Progenitor cell of endocrine pancreas (in vitro differentiated cells): ENCODE measurements at regions not wholly inside any gene's neighbourhood (a gene's known extent, or its start where the extent isn't known, plus 50 kb on each side); places are given as distances from the start of the nearest gene placed in this dataset.

Source experiments
- DNase-seq: peaks from one replicate; pipeline ENCODE4 v3.0.0; 2021; ENCODE audit warnings: low spot score; ENCODE audit not compliant: unreplicated experiment
- H3K27ac Mint-ChIP-seq: 2 replicates; pipeline ENCODE4 v1.8.0; 2021; ENCODE audit warnings: mild to moderate bottlenecking, moderate library complexity, mixed read lengths
- H3K27me3 Mint-ChIP-seq: 2 replicates; pipeline ENCODE4 v1.8.0; 2021; ENCODE audit warnings: mixed read lengths
- H3K36me3 Mint-ChIP-seq: 2 replicates; pipeline ENCODE4 v1.8.0; 2022; ENCODE audit warnings: mixed read lengths; ENCODE audit not compliant: insufficient read depth
- H3K4me1 Mint-ChIP-seq: 2 replicates; pipeline ENCODE4 v1.8.0; 2021; ENCODE audit warnings: low read depth, mixed read lengths
- H3K4me3 Mint-ChIP-seq: 2 replicates; pipeline ENCODE4 v1.8.0; 2021; ENCODE audit warnings: low read depth, mild to moderate bottlenecking, moderate library complexity, mixed read lengths
- H3K9me3 Mint-ChIP-seq: 2 replicates; pipeline ENCODE4 v1.8.0; 2021; ENCODE audit warnings: low read depth, mixed read lengths
- CTCF ChIP-seq: fragments of 200-600 bp; sonication (generic); IDR thresholded peaks from one replicate; pipeline ENCODE4 v1.5.0; 2021; ENCODE audit warnings: antibody characterized with exemption, mild to moderate bottlenecking; ENCODE audit not compliant: unreplicated experiment

GRCh38 chr7:84477786-84478478 lies 283.3 kb upstream of the SEMA3A start:
- Mint-ChIP-seq H3K27me3 (no peaks in the 10 kb centered on the region), H3K9me3 (no peaks in the 10 kb centered on the region), H3K27ac (no peak overlapping the region), H3K4me3 (no peak overlapping the region), H3K36me3 (no peaks in the 10 kb centered on the region), H3K4me1 (peaks cover 22% of the 10 kb centered on the region)
- DNase-seq = no peak
- no peak for TF ChIP-seq CTCF

GRCh38 chr7:84474436-84474835 lies 279.8 kb upstream of the SEMA3A start:
- no peak for TF ChIP-seq CTCF
- Mint-ChIP-seq H3K36me3 (no peaks in the 10 kb centered on the region), H3K27ac (no peak overlapping the region), H3K9me3 (no peaks in the 10 kb centered on the region), H3K4me3 (no peak overlapping the region), H3K27me3 (no peaks in the 10 kb centered on the region), H3K4me1 (peaks cover 10% of the 10 kb centered on the region)
- no peak for DNase-seq

GRCh38 chr7:84471576-84471975 lies 277.0 kb upstream of the SEMA3A start:
- no peak for DNase-seq
- no peaks in the 10 kb centered on the region for H3K36me3 Mint-ChIP-seq
- no peak overlapping the region for H3K27ac Mint-ChIP-seq
- H3K4me3 Mint-ChIP-seq = no peak overlapping the region
- no peaks in the 10 kb centered on the region for H3K4me1 Mint-ChIP-seq
- no peaks in the 10 kb centered on the region for H3K9me3 Mint-ChIP-seq
- TF ChIP-seq CTCF = no peak
- H3K27me3 Mint-ChIP-seq = no peaks in the 10 kb centered on the region

- Mint-ChIP-seq H3K4me1 (no peaks in the 10 kb centered on the region), H3K36me3 (no peaks in the 10 kb centered on the region), H3K27ac (no peak overlapping the region), H3K9me3 (no peaks in the 10 kb centered on the region), H3K4me3 (no peak overlapping the region), H3K27me3 (no peaks in the 10 kb centered on the region)
- DNase-seq = no peak
- TF ChIP-seq CTCF = no peak
Measured at GRCh38 chr7:84469034-84469433, 274.4 kb upstream of the SEMA3A start.

GRCh38 chr7:84462259-84462658 lies 267.7 kb upstream of the SEMA3A start:
- TF ChIP-seq CTCF = no peak
- H3K4me1 Mint-ChIP-seq = no peaks in the 10 kb centered on the region
- H3K27ac Mint-ChIP-seq = no peak overlapping the region
- no peaks in the 10 kb centered on the region for H3K27me3 Mint-ChIP-seq
- H3K9me3 Mint-ChIP-seq = no peaks in the 10 kb centered on the region
- no peak overlapping the region for H3K4me3 Mint-ChIP-seq
- H3K36me3 Mint-ChIP-seq = no peaks in the 10 kb centered on the region
- DNase-seq = no peak
